ENCODE measurements at regions not wholly inside any gene's neighbourhood (a gene's known extent, or its start where the extent isn't known, plus 50 kb on each side); places are given as distances from the start of the nearest gene placed in this dataset.

DNA sequence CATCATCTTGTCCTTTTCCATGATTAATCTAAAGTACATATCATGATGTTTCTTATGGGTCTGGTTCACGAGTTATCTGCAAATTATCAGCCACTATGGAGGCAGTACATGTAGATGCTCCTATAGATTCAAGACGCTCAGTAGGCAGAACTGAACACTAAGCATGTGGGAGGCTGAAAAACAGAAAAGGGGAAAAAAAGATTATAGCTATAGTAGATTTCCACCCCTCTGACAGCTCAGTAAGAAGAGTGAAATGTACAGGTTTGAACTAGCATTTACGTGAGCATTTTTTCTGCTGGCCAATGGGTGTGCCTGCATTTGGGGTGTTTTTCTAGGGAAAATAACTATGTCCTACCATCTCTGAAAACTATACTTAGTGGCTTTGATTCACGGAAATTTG lies 308.9 kb downstream of the ZEB2 start:
- no peak for DNase-seq (ENCODE audit: low read depth in 1 of 2, low spot score in 2 of 2)
- Histone ChIP-seq H3K9me3 (replicated peaks) (no peaks in the 10 kb centered on the region), H3K27ac (no peak overlapping the region), H3K36me3 (no peaks in the 10 kb centered on the region), H3K4me3 (no peak overlapping the region), H3K4me1 (replicated peaks) (no peaks in the 10 kb centered on the region), H3K27me3 (replicated peaks) (no peaks in the 10 kb centered on the region)

DNA sequence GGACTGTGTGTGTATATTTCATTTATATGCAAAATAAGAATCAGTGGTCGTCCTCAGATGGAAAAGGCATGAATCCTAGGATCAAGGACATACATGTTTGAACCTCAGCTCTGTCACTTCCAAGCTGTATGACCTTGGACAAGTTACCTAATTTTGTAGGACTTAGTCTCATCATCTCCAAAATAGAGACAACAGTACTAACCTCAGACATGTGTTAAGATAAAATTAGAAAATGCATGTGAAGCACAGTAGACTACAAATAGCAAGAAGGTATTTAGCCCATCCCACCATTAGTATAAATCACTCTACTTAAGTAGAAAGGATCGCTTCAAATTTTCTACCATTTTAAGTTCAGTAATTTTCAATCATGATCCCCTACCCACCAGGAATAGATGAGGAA lies 309.8 kb downstream of the ZEB2 start:
- no peaks in the 10 kb centered on the region for H3K4me1 ChIP-seq (replicated peaks)
- no peak overlapping the region for H3K4me3 ChIP-seq
- no peak overlapping the region for H3K27ac ChIP-seq
- H3K27me3 ChIP-seq (replicated peaks), result no peaks in the 10 kb centered on the region
- no peaks in the 10 kb centered on the region for H3K36me3 ChIP-seq
- DNase-seq (ENCODE audit: low read depth in 1 of 2, low spot score in 2 of 2), result no peak
- H3K9me3 ChIP-seq (replicated peaks), result no peaks in the 10 kb centered on the region

DNA sequence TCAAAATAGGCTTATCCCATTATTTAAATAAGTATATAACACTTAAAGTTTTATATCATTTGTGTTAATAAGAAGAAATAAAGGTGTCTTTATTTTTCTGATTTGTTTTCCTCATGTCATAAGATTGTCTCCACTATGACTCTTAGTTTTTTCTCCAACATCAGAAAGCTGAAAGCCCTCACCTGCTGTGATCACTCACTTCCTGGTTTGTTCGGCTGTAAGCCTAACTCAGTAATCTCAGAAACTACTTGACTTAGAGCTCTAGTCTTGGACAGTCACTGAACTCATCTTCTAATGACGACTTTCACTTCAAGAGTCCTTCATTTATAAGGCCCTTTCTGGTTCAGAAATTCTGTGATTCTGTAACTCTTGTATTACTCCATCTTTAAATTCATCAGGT lies 311.0 kb downstream of the ZEB2 start:
- no peaks in the 10 kb centered on the region for H3K36me3 ChIP-seq
- H3K27ac ChIP-seq, result no peak overlapping the region
- no peak for DNase-seq (ENCODE audit: low read depth in 1 of 2, low spot score in 2 of 2)
- no peaks in the 10 kb centered on the region for H3K9me3 ChIP-seq (replicated peaks)
- H3K27me3 ChIP-seq (replicated peaks), result no peaks in the 10 kb centered on the region
- H3K4me1 ChIP-seq (replicated peaks), result no peaks in the 10 kb centered on the region
- no peak overlapping the region for H3K4me3 ChIP-seq

GRCh38 chr2:144206019-144206418 lies 313.9 kb downstream of the ZEB2 start:
- no peaks in the 10 kb centered on the region for H3K36me3 ChIP-seq
- no peak overlapping the region for H3K4me3 ChIP-seq
- no peak for DNase-seq (ENCODE audit: low read depth in 1 of 2, low spot score in 2 of 2)
- H3K27ac ChIP-seq, result no peak overlapping the region
- H3K27me3 ChIP-seq (replicated peaks), result no peaks in the 10 kb centered on the region
- no peaks in the 10 kb centered on the region for H3K4me1 ChIP-seq (replicated peaks)
- H3K9me3 ChIP-seq (replicated peaks), result no peaks in the 10 kb centered on the region

DNA sequence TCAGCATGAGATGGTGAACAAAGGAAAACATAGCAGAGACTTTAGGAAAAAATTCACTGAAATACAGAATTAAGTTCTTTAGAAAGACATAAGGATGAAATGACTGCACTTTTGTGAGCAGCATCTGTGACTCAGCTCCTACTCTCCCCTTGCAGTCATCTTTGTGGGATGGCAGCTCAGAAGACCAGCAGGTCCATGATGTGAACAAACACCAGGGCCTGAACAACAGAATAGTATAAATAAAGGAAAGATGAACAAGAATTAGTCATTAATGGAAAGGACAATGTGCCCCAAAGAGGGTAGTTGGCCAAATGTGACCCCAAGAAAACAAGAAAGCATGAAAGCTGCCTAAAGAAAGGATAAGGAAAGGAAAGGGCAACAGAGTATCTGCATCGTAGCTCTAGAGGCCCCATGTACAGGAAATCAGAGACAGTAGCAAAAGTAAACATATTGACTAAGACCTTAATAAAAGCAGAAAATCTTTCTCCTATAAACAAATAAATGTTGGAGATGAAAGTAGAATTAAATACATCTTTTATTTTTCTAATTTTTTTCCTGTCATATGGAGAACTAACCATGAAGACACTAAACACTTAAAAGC lies 318.0 kb downstream of the ZEB2 start:
- DNase-seq (ENCODE audit: low read depth in 1 of 2, low spot score in 2 of 2), result peak in 1 of 2 experiments; percentile 20
- H3K4me3 ChIP-seq, result no peak overlapping the region
- no peaks in the 10 kb centered on the region for H3K9me3 ChIP-seq (replicated peaks)
- H3K36me3 ChIP-seq, result no peaks in the 10 kb centered on the region
- no peaks in the 10 kb centered on the region for H3K27me3 ChIP-seq (replicated peaks)
- H3K27ac ChIP-seq, result no peak overlapping the region
- H3K4me1 ChIP-seq (replicated peaks), result no peaks in the 10 kb centered on the region

GRCh38 chr2:144201126-144201525 lies 318.8 kb downstream of the ZEB2 start:
- Histone ChIP-seq H3K4me3 (no peak overlapping the region), H3K27ac (no peak overlapping the region), H3K4me1 (replicated peaks) (no peaks in the 10 kb centered on the region), H3K27me3 (replicated peaks) (no peaks in the 10 kb centered on the region), H3K9me3 (replicated peaks) (no peaks in the 10 kb centered on the region), H3K36me3 (no peaks in the 10 kb centered on the region)
- DNase-seq (ENCODE audit: low read depth in 1 of 2, low spot score in 2 of 2), result no peak

- Histone ChIP-seq H3K27me3 (replicated peaks) (no peaks in the 10 kb centered on the region), H3K4me1 (replicated peaks) (no peaks in the 10 kb centered on the region), H3K9me3 (replicated peaks) (no peaks in the 10 kb centered on the region), H3K4me3 (no peak overlapping the region), H3K36me3 (no peaks in the 10 kb centered on the region), H3K27ac (no peak overlapping the region)
- DNase-seq (ENCODE audit: low read depth in 1 of 2, low spot score in 2 of 2), result peak in 1 of 2 experiments; percentile 12
These were observed 321.8 kb downstream of the ZEB2 start for GRCh38 chr2:144198116-144198515.

GRCh38 chr2:144194326-144195071 lies 325.4 kb downstream of the ZEB2 start:
- H3K27ac ChIP-seq, result no peak overlapping the region

GRCh38 chr2:144190908-144191605 lies 328.9 kb downstream of the ZEB2 start:
- H3K4me1 ChIP-seq (replicated peaks), result no peaks in the 10 kb centered on the region
- H3K36me3 ChIP-seq, result no peaks in the 10 kb centered on the region
- no peaks in the 10 kb centered on the region for H3K27me3 ChIP-seq (replicated peaks)
- no peak for DNase-seq (ENCODE audit: low read depth in 1 of 2, low spot score in 2 of 2)
- H3K9me3 ChIP-seq (replicated peaks), result no peaks in the 10 kb centered on the region
- H3K27ac ChIP-seq, result no peak overlapping the region
- H3K4me3 ChIP-seq, result no peak overlapping the region

More at GRCh38 chr2:144194326-144195071, 325.4 kb downstream of the ZEB2 start:
- H3K4me1 ChIP-seq (replicated peaks), result no peaks in the 10 kb centered on the region
- DNase-seq (ENCODE audit: low read depth in 1 of 2, low spot score in 2 of 2), result no peak
- H3K36me3 ChIP-seq, result no peaks in the 10 kb centered on the region
- H3K4me3 ChIP-seq, result no peak overlapping the region
- H3K27me3 ChIP-seq (replicated peaks), result no peaks in the 10 kb centered on the region
- H3K9me3 ChIP-seq (replicated peaks), result no peaks in the 10 kb centered on the region

GRCh38 chr2:144183727-144184126 lies 336.2 kb downstream of the ZEB2 start:
- Histone ChIP-seq H3K9me3 (replicated peaks) (no peaks in the 10 kb centered on the region), H3K4me1 (replicated peaks) (no peaks in the 10 kb centered on the region), H3K27ac (no peak overlapping the region), H3K4me3 (no peak overlapping the region), H3K36me3 (no peaks in the 10 kb centered on the region), H3K27me3 (replicated peaks) (no peaks in the 10 kb centered on the region)
- DNase-seq (ENCODE audit: low read depth in 1 of 2, low spot score in 2 of 2), result no peak

DNA sequence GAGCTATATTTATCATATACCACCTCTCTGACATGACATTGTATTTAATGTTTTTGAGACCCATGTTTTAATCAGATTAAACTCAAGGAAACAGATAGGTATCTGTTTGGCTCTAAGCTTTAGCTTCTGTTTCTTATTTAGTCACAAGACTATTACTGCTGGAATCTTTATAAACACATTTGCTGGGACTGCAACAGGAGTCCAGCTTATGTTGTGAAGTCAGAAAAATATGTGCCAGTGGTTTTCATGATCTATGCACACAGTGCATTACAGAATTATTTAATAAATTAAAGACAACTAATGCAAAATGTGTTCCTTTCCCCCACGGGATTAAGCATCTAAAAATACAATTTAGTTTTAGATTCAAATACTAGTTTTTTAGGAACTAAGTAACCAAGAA lies 338.9 kb downstream of the ZEB2 start:
- Histone ChIP-seq H3K4me3 (no peak overlapping the region), H3K27me3 (replicated peaks) (no peaks in the 10 kb centered on the region), H3K27ac (no peak overlapping the region), H3K36me3 (no peaks in the 10 kb centered on the region), H3K9me3 (replicated peaks) (no peaks in the 10 kb centered on the region), H3K4me1 (replicated peaks) (no peaks in the 10 kb centered on the region)
- DNase-seq (ENCODE audit: low read depth in 1 of 2, low spot score in 2 of 2), result no peak

DNA sequence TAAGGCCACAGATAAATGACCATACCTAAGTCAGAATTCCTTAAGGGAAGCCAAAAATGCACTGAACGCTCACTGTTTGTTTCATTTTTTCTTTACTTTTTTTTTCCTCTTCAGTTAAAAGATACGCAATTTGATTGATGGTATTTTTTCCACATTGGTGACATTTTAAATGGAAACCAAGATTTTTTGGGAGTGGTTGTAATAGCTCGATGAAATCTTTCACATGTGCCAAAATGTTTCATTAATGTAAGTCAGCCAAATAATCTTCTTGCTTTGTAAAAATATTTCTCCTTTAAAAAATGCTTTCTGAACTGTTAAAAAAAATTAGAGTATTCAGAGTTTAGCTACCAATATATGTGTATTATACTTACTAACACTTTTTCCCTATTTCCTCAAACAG lies 339.8 kb downstream of the ZEB2 start:
- Histone ChIP-seq H3K27me3 (replicated peaks) (no peaks in the 10 kb centered on the region), H3K36me3 (no peaks in the 10 kb centered on the region), H3K27ac (no peak overlapping the region), H3K4me1 (replicated peaks) (no peaks in the 10 kb centered on the region), H3K4me3 (no peak overlapping the region), H3K9me3 (replicated peaks) (no peaks in the 10 kb centered on the region)
- no peak for DNase-seq (ENCODE audit: low read depth in 1 of 2, low spot score in 2 of 2)

DNA sequence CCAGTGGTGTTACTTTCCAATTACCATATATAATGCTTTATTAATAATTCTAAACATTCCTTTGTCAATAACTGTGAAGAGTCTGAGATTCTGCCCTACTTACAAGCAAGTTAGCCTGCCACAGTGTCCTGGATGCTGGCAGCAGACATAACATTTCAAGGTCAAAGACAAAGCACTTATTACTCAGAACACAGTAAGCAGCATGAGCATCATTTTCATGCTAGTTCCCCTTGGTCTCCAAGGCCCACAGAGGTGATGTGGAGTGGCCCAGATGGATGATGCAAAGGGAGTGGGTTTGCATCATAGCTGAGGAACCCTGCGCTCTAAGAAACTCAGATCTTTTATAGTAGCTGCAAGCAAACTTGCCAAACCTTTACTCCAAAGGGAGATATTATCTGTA lies 349.7 kb downstream of the ZEB2 start:
- Histone ChIP-seq H3K4me1 (replicated peaks) (no peaks in the 10 kb centered on the region), H3K9me3 (replicated peaks) (no peaks in the 10 kb centered on the region; the same call in 1 of the 2 replicates), H3K27me3 (replicated peaks) (no peaks in the 10 kb centered on the region), H3K36me3 (no peaks in the 10 kb centered on the region), H3K27ac (no peak overlapping the region), H3K4me3 (no peak overlapping the region)
- DNase-seq (ENCODE audit: low read depth in 1 of 2, low spot score in 2 of 2), result no peak

GRCh38 chr2:144166743-144167142 lies 353.2 kb downstream of the ZEB2 start:
- H3K27ac ChIP-seq, result no peak overlapping the region
- no peaks in the 10 kb centered on the region for H3K36me3 ChIP-seq
- no peak overlapping the region for H3K4me3 ChIP-seq
- H3K9me3 ChIP-seq (replicated peaks), result no peaks in the 10 kb centered on the region
- no peak for DNase-seq (ENCODE audit: low read depth in 1 of 2, low spot score in 2 of 2)
- H3K4me1 ChIP-seq (replicated peaks), result no peaks in the 10 kb centered on the region
- H3K27me3 ChIP-seq (replicated peaks), result no peaks in the 10 kb centered on the region

Measured in SJSA1 (cell line).